Amniotic epithelial cell (primary cell): ENCODE measurements at regions not wholly inside any gene's neighbourhood (a gene's known extent, or its start where the extent isn't known, plus 50 kb on each side); places are given as distances from the start of the nearest gene placed in this dataset.

Experiments
- DNase-seq: peaks from one replicate; pipeline ENCODE4 v3.0.0-alpha.2; 2010; ENCODE audit warnings: low read depth

DNA sequence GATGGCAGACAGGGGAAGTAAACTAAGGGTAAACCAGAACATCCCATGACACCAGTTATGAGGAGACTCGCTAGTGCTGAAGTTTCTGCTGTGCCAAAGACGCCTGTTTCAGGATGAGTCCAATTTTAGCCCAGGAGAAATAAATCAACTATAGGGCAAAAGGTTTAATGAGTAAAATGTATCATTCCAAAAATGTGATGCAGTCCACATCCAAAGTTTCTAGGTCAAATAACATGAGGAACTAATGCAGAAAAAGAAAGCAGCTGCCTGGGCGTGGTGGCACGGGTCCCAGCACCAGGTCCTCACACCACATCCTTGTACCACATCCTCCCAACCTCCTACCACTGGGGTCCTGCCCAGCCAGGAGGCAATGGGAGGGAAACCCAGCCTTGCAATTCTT is 126.9 kb upstream of the CTAGE1 start:
- DNase-seq, result no peak

- DNase-seq, result no peak
Observed at GRCh38 chr18:22545066-22545760, 127.5 kb upstream of the CTAGE1 start.

DNA sequence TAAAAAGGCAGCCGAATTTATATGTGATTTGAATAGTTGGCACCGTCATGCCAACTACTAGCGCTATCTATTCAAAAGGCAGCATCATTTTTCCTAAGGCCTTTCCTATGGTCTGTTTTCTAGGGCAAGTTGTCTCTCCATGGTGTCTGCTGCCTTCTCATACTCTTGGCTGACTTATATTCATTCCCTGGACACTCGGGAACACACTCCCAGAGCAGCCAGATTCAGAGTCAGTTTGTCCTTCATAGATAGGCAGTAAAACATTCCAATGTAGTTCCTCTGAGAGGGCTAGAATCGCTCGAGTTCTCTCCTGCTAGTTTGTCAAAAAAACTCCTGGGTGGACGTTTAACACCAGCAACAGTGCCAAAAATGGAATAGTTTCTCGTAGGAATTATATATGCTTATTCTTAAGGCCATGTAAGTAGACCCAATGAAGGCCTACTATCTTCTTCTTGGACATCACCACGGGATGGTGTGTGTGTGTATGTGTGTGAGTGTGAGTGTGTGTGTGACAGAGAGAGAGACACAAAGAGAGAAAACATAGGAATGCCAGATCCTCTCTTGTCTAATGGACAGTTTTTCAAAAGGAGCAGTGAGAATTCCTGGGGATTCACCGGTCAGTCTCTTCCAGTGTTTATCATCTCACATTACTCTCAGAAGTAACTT is 129.3 kb upstream of the CTAGE1 start:
- no peak for DNase-seq

DNA sequence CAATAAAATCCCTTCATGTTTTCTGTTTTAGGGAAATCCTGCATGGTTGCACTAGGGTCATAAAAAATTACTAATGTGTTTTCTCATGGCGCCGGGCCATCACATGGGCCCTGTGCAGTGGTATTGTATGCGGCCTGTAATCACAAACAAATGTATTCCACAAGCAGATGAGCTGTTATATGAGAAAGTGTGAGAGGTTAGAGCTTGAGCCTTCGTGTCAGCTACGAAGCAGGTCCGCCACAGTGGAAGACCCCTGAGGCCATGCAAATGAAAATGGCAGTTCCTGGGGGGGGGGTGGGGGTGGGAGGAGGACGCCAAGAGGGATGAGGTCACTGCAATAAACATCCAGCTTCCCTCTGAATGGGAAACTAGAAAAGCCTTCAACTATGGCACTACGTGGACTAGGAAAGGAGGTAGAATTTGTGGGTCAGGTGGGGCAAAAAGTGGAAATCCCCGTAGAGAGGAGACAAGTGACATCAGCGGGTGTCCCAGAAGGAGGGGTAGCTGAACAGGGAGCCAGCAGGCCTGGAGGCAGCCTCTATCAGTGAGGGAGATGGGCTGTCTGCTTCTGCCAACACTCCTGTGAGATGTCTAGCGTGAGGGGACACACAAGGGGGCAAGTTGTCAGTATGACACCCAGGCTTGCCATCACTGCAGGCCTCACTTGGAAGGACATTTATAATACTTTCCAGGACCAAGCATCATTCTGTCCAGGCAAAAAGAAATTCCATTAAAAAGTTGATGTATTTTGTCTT is 130.3 kb upstream of the CTAGE1 start:
- no peak for DNase-seq

DNA sequence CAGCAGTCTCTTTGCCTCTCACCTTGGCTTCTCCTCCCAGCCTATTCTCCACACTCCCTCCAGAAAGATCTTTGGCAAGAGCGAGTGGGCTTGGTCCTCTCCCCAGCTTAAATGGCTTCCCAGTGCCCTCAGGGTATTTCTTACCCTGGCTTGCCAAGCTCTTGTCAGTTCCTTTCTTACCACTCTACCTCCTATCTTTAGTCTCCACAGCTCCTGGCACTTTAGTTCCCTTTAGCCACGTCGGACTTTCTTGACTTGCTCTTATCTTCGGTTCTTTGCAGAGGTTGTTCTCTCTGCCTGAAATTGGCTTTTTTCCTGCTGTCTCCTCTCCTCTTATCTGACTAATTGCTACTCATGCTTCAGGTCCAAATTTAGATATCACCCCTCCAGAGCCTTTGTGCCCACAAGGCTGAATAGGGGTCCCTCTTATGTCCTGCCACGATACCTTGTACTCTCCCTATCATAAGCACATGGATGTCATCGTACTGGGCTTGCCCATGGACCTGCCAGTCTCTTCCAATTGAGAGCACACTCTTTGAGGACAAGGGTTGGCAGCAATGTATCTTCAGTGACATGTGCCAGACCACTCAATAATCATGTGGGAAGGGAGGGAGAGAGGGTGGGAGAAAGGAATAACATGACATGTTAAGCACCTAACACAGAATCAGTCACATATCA is 131.7 kb upstream of the CTAGE1 start:
- no peak for DNase-seq

- peak; percentile 66 for DNase-seq
Observed at GRCh38 chr18:22550366-22550765, 132.7 kb upstream of the CTAGE1 start.

- DNase-seq, result no peak
Observed at GRCh38 chr18:22550861-22551260, 133.1 kb upstream of the CTAGE1 start.

DNA sequence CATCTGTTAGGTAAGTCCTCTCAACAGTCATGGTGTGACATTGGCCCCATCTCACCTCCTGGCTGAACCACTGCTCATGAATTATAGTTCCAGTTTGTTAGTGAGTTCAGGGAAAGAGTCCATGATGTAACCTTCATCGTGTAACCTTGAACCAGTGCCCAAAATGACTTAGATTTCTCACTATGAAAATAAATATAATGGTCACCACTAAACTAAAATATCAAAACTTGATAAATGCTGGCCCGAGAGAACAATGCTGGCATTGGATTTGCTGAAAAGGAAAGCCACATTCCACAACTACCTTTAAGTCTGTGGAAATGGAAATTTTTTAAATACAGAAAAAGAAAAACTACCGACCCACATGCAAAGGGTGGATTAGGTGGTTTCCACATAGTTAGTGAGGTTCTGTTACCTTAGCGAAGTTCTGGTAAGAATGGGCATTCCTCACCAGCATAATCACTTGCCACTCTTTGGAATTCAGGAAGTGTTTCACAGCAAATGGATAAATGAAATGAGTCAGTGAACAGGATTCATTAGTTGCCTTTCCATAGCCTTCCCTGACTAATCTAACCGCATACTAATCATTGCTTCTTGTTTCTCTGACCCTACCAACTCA is 133.9 kb upstream of the CTAGE1 start:
- DNase-seq, result peak; percentile 98

DNA sequence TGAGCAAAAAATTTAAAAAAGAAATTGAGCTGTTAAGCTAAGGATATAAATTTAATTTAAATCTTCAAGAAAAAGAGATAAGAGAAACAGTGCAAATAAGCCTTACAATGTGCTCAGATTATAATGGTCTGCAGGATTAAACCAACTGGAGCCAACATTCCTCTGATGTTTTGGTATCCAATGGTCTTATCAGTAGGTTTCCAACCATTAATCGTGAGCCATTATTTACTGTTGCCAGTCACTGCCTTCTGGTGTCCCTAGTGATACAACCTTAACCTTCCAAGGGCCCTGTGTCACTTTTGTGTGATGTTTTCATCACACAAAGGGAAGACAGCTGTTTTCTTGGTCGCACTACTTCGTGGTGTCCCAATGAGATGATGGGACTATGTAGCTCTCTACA is 134.5 kb upstream of the CTAGE1 start:
- DNase-seq, result peak; percentile 75

GRCh38 chr18:22552899-22553460 is 135.3 kb upstream of the CTAGE1 start:
- DNase-seq, result no peak

- DNase-seq, result no peak
Observed at GRCh38 chr18:22556222-22557167, 138.8 kb upstream of the CTAGE1 start.

- DNase-seq, result peak; percentile 81
Observed at GRCh38 chr18:22557168-22557941, 139.6 kb upstream of the CTAGE1 start.

- peak; percentile 88 for DNase-seq
Observed at GRCh38 chr18:22558945-22559385, 141.2 kb upstream of the CTAGE1 start.

DNA sequence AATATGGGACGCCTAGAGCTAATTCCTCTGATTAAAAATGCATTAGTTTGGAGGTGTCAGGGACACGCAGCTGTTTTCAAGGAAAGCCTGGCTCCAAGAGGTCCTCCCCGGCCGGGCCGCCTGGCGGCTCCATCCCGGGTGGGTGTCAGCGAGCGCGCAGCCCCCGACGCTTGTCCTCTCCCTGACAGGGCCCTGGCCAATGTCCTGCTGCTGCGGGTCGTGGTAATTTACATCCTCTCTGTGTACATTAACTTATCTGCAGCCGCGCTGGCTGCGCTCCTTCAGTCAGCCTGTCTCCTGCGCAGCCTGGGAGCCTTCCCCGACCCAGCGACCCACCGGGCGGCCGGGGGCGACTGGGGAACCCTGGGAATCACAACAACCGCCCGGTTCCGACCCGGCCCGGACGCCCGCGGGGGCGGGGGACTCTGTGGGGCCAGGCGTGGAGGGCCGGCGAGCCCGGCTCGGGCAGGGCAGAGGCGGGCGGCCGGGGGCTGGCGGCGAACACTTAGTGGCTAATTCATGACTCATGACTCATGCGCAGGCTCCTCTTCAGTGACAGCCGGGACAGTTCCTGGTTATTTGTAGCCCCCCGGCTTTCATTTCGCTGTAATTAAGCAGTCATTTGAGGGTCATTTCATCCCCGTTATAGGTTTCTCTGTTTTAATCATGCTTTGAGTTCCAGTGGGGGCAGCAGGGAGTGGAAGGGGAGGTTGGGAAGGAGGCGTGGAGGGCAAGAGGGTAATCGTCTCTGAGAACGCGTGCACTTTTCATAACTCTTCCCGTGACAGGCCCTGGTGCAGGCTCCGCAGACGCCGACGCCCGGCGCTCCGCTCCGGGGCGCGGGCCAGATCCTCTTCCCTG is 141.9 kb upstream of the CTAGE1 start:
- peak; percentile 94 for DNase-seq

- DNase-seq, result no peak
Observed at GRCh38 chr18:22560275-22560610, 142.5 kb upstream of the CTAGE1 start.

GRCh38 chr18:22560797-22561196 is 143.1 kb upstream of the CTAGE1 start:
- DNase-seq, result no peak

- DNase-seq, result peak; percentile 99
Observed at GRCh38 chr18:22563164-22563583, 145.5 kb upstream of the CTAGE1 start.

DNA sequence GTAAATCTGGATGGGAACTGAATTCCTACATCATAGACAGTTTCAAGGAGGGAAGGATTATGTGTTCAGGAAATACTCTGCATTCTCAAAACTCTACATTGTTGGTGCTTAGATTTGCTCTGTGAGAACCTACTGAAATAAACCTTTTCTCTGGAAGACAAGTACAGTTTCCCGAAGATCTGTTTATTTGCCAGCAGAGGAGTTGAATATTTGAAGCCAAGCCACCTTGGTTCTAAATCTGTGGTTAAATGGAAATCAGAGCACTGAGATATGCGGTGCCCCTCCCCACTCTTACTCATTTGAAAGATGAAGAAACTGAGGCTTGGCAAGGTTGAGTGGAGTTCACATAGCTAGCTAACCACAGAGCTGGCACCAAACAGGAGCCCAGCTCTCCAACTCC is 146.3 kb upstream of the CTAGE1 start:
- DNase-seq, result peak; percentile 100
